Chondrocyte (in vitro differentiated cells): ENCODE measurements at regions not wholly inside any gene's neighbourhood (a gene's known extent, or its start where the extent isn't known, plus 50 kb on each side); places are given as distances from the start of the nearest gene placed in this dataset.
A peak's percentile ranks its signal among the peaks of the same experiment; 100 is the strongest.
"Not testable (repeated sequence)": the region's sequence is repeated elsewhere in the genome, so short reads cannot be mapped to it uniquely, and the experiment has no call there.

ENCODE experiments used
- DNase-seq: peaks from one replicate; pipeline ENCODE4 v3.0.0; 2021; ENCODE audit warnings: mixed read lengths, low spot score
- H3K27ac Mint-ChIP-seq: one replicate; pipeline ENCODE4 v1.8.0; 2021; ENCODE audit warnings: mild to moderate bottlenecking, moderate library complexity, mixed read lengths; ENCODE audit not compliant: unreplicated experiment
- H3K27me3 Mint-ChIP-seq: 2 replicates; pipeline ENCODE4 v1.8.0; 2021; ENCODE audit warnings: low read depth, mixed read lengths
- H3K36me3 Mint-ChIP-seq: 2 replicates; pipeline ENCODE4 v1.8.0; 2021; ENCODE audit warnings: low read depth, mixed read lengths
- H3K4me1 Mint-ChIP-seq: 2 replicates; pipeline ENCODE4 v1.8.0; 2021; ENCODE audit warnings: low read depth, mild to moderate bottlenecking, mixed read lengths
- H3K4me3 Mint-ChIP-seq: one replicate; pipeline ENCODE4 v1.8.0; 2021; ENCODE audit warnings: mild to moderate bottlenecking, moderate library complexity, mixed read lengths; ENCODE audit not compliant: unreplicated experiment
- H3K9me3 Mint-ChIP-seq: 2 replicates; pipeline ENCODE4 v1.8.0; 2021; ENCODE audit warnings: low read depth, mixed read lengths
- CTCF ChIP-seq: fragments of 200-600 bp; sonication (generic); IDR thresholded peaks from 2 replicates; pipeline ENCODE4 v1.5.0; 2021; ENCODE audit warnings: antibody characterized with exemption, mild to moderate bottlenecking, moderate library complexity

GRCh38 chr1:26626994-26627393 lies 68.8 kb upstream of the ARID1A start:
- Mint-ChIP-seq H3K9me3 (no peaks in the 10 kb centered on the region), H3K27me3 (no peaks in the 10 kb centered on the region), H3K4me1 (peaks cover 3% of the 10 kb centered on the region), H3K27ac (peak overlapping the region; percentile 22), H3K36me3 (no peaks in the 10 kb centered on the region), H3K4me3 (no peak overlapping the region)
- no peak for TF ChIP-seq CTCF
- no peak for DNase-seq

GRCh38 chr1:26627954-26628353 lies 67.9 kb upstream of the ARID1A start:
- Mint-ChIP-seq H3K36me3 (no peaks in the 10 kb centered on the region), H3K27ac (no peak overlapping the region), H3K27me3 (no peaks in the 10 kb centered on the region), H3K4me1 (peaks cover 3% of the 10 kb centered on the region), H3K4me3 (no peak overlapping the region), H3K9me3 (no peaks in the 10 kb centered on the region)
- no peak for DNase-seq
- TF ChIP-seq CTCF: no peak

- Mint-ChIP-seq H3K27me3 (no peaks in the 10 kb centered on the region), H3K4me1 (peaks cover 6% of the 10 kb centered on the region), H3K27ac (no peak overlapping the region), H3K9me3 (no peaks in the 10 kb centered on the region), H3K36me3 (no peaks in the 10 kb centered on the region), H3K4me3 (no peak overlapping the region)
- DNase-seq: no peak
- no peak for TF ChIP-seq CTCF
These were observed 65.2 kb upstream of the ARID1A start for GRCh38 chr1:26630634-26631033.

GRCh38 chr1:26635800-26636199 lies 60.0 kb upstream of the ARID1A start:
- not testable (repeated sequence) for H3K27ac Mint-ChIP-seq, H3K4me3 Mint-ChIP-seq, H3K9me3 Mint-ChIP-seq, H3K36me3 Mint-ChIP-seq, DNase-seq, H3K4me1 Mint-ChIP-seq, H3K27me3 Mint-ChIP-seq

- DNase-seq: no peak
- no peak for TF ChIP-seq CTCF
- Mint-ChIP-seq H3K4me1 (no peaks in the 10 kb centered on the region), H3K27ac (no peak overlapping the region), H3K36me3 (no peaks in the 10 kb centered on the region), H3K4me3 (no peak overlapping the region), H3K9me3 (no peaks in the 10 kb centered on the region), H3K27me3 (no peaks in the 10 kb centered on the region)
These were observed 50.1 kb upstream of the ARID1A start for GRCh38 chr1:26645734-26646133.
